T-helper 2 cell (primary cell): ENCODE measurements at regions not wholly inside any gene's neighbourhood (a gene's known extent, or its start where the extent isn't known, plus 50 kb on each side); places are given as distances from the start of the nearest gene placed in this dataset.
"Not testable (repeated sequence)": the region's sequence is repeated elsewhere in the genome, so short reads cannot be mapped to it uniquely, and the experiment has no call there.

Source experiments
- DNase-seq, 5 experiments: peaks; one replicate each; pipeline versions ENCODE4 v3.0.0 to v3.0.0-alpha.2; 2012 to 2022

DNA sequence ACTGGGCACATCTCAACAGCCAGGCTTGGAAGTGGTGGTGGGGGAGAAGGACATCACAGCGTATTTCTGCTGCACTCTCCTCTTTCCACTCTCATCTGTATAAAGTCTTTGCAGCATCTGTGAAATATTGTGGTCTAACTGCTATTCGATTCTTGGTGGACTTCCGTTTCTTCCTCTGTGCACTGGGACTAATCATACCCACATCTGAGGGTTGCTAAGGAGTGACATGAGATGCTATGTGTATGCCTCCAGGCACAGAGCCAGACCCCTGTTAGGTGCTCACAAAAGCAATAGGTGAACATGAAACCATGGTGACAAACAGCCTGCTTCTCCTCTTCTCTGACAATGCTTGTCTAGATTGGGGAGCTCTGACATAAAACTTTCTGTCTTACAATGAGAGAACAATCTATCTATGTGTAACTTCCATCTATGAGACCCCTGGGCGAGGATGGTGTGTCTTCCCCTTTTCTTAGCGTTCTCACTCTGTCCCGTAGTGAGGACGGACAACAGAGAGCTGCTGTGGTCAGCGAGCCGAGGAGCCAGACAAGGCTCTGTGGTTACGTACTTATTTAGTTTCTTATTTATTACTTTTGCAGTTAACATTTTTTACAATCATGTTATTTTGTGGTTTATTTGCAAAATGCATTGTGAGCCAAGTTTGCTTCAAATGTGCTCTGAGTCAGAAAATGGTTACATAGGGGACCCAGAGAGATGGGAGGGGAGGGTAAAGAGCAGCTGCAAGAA lies 196.7 kb upstream of the TPRG1 start:
- peak in 2 of 5 experiments; percentile 49 to 88 for DNase-seq

DNA sequence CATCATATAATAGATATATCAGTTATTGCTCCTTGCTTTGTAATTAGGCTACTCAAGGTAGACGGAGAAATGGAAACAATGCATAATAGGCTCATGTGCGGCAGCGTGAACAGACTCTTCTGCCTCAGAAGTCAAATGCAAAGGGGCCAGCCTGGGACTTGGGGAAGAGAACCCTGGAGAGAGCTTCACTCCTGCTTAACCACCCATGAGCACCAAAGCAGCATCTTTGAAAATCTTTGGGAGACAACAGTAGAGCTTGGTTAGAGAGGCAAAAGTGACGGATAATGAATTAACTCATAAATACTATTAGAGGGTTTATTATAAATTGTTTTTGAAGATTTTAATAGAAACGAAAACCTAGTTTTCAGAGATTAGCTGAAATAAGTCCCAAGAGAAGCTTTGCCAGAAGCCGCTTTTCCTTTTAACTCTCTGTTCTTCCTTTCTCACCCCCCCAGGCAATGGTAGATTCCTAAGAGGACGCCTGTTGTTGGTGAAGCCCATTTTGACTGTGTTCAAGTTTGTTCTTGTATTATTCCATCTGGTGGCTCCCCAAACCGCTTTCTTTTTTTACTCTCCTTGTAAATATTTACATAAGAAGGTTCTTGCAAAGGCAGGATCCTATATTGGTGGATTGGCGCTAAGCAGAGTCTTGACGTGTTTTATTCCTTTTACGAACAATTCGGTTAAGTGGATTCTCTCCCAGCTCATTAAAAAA lies 196.0 kb upstream of the TPRG1 start:
- no peak for DNase-seq

DNA sequence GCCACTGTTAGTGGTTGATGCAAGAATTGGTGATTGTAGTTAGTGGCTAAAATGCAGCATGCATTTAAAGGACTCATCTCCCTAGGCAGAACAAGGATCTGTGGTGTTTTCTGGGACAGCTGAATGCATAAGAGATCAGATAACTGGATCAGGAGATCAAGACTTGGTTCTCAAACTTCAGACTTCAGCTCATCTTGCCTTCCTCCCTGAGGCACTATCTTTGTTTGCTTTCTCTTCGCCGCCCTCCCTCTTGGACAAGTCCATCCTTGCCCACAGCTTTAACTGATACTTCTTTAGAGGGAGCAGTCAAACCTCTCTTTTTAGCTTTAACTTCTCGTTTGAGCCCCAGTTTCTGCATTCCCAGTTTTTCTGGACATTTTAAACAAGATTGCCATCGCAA lies 195.4 kb upstream of the TPRG1 start:
- DNase-seq = no peak

DNA sequence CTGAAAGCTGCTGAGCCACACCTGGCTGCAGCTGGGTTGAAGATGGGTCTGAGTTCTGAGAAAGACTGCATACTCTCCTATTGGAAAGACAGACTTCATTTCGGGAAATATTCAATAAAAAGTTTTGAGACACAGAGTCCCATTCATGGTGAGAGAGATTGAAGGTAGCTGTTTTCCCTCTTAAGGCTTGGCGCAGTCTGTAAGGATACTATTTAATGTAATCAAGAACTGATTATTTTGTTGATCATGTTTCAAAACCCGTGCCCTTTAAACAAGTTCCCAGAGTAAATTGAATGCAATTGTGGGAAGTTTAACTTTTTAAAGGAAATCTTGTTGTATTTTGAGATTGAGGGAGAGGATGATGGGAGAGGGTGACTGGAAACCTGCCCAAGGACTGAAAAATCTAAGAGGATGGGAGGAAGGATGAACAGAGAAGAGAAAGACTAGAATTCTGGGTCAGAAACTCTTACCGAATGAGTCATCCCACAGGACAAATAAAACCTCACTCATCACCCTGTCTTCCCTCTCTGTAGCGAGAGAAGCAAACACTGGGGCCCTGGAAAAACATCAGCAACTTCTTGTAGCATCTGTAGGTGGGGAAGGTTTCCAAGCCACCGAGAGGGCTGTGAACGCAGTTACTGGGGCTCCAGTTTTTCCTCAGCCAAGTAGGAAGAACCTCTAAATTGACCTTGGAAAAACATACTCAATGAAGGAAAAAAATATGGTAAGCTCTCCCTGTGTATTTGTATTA lies 193.2 kb upstream of the TPRG1 start:
- DNase-seq = no peak

DNA sequence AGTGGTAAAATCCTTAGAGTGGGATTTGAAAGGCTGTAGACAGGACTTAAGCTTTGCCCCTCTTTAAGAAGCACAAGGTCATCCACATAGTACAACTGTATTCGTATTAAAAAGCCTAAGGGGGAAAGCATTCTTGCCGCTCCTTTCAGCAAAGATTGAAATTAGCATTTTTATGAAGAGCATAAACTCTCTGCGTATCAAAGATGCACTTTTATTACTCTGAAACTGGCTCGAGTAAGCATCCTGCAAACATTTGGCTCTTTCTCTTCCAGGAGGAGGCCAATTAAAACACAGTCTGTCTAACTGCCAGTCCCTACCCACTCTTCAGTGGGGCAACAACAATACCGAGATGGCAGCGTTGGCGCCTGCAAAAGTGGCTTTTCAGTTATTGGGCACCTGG lies 192.5 kb upstream of the TPRG1 start:
- DNase-seq = no peak

DNA sequence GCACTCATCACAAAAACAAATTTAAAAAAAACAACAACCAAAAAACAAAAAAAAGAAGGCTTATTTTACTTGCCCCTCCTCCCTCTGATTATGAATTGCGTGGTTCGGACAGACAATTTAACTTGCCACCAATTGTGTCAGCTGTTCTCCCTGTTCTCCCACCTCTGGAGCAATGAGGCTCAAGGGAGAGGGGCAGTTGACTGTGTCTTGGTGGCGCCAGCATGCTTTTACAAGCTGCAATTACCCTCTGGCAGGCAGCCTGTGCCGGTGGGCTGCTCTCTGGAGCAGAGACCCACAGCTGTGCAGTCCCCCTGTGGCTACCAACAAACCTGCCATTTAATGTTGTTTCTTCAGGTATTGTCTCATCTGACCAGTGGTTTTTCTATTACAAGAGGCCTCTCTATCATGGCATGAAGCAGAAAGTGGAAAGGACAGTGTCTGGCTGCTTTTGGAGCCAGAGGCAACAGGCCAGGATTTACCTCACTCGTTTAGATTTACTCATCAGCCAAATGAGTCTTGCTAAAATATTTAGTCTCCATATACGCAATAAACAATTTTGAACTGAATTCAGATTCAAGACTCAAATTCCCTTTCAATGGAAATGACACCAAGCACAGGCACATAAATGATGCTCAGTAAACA lies 192.0 kb upstream of the TPRG1 start:
- DNase-seq = no peak

DNA sequence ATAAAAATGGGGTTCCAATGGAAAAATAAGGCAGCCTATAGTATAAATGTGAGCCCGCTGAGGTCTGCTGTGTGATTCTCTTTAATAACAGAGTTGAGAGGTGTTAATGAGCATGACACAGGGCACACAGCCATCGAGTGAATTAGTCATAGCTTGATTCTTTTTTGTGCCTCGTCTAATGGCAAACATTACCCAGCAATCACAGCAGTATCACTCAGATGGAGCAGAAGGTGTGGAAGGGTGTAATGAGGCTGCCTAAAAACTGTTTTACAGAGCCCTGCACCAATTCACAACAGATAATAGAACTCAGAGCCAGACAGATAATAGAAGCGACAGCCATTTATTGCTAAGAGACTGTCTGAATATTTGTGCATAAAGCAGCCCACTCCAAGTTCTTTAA lies 178.6 kb upstream of the TPRG1 start:
- no peak for DNase-seq

DNA sequence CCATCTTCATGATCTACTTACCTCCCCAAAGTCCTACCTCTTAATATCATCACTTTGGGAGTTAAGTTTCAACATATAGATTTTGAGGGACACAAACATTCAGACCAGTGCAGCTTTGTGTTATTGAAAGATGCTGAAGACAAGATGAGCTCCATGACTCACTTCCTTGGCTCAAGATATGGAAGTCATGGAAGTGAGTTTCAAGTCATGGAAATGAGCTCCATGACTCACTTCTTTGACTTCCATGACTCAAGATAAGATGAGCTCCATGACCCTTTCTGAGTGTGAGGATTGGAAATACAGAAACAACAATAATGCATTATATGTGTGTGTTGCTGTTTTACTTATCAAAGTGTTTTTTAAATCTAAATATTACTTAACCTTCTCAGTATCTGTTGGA lies 170.2 kb upstream of the TPRG1 start:
- no peak for DNase-seq

DNA sequence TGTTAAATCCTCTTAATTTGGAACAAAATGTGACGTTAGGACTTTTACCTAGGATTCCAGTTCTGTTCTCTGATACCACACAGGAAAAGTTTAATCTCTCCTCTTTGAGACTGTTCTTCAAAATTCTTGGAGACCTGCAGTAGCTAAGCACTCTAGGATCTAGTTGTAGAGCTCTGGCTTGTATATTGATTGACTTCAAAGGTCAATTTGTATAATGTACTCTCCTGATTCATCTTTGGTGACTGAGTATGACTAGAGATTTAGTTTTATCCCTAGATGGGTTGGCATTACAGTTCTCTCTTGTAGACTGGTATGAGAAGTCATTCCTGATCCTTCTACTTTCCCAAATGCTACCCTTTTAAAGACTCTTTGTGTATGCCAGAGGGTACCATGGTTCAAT lies 168.4 kb upstream of the TPRG1 start:
- DNase-seq = no peak

DNA sequence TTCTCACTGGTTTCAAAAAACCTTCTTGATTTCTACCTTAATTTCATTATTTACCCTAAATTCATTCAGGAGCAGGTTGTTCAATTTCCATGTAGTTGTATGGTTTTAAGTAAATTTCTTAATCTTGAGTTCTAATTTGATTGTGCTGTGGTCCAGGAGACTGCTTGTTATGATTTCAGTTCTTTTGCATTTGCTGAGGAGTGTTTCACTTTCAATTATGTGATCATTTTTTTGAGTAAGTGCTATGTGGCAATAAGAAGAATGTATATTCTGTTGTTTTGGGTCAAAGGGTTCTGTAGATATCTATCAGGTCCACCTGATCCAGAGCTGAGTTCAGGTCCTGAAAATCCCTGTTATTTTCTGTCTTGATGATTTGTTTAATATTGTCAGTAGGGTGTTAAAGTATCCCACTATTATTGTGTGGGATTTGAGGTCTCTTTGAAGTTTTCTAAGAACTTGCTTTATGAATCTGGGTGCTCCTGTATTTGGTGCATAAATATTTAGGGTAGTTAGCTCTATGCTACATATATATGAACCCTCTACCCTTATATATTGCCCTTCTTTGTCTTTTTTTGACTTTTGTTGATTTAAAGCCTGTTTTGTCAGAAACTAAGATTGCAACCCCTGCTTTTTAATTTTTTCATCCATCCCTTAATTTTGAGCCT lies 158.4 kb upstream of the TPRG1 start:
- peak in 1 of 5 experiments; percentile 70 for DNase-seq

DNA sequence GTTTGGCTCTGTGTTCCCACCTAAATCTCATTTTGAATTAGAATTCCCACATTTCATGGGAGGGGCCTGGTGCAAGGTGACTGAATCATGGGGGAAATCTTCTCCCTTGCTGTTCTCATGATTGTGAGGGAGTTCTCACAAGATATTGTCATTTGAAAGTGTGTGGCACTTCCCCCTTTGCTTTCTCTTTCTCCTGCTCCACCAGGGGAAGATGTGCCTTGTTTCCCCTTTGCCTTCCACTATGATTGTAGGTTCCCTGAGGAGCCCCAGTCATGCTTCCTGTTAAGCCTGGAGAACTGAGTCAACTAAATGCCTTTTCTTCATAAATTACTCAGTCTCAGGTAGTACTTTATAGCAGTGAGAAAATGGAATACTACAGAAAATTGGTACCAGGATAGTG lies 157.2 kb upstream of the TPRG1 start:
- DNase-seq = no peak

DNA sequence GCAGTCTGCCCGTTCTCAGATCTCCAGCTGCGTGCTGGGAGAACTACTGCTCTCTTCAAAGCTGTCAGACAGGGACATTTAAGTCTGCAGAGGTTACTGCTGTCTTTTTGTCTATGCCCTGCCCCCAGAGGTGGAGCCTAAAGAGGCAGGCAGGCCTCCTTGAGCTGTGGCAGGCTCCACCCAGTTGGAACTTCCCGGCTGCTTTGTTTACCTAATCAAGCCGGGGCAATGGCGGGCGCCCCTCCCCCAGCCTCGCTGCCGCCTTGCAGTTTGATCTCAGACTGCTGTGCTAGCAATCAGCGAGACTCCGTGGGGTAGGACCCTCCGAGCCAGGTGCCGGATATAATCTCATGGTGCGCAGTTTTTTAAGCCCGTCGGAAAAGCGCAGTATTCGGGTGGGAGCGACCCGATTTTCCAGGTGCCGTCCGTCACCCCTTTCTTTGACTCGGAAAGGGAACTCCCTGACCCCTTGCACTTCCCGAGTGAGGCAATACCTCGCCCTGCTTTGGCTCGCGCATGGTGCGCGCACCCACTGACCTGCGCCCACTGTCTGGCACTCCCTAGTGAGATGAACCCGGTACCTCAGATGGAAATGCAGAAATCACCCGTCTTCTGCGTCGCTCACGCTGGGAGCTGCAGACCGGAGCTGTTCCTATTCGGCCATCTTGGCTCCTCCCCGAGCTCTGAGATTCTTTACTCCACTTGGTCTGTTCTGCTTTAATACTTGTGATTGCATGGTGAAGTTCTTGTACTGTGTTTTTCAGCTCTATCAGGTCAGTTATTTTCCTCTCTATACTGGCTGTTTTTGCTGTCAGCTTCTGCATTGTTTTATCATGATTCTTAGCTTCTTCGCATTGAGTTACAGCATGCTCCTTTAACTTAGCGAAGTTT lies 148.9 kb upstream of the TPRG1 start:
- DNase-seq = not testable (repeated sequence)

DNA sequence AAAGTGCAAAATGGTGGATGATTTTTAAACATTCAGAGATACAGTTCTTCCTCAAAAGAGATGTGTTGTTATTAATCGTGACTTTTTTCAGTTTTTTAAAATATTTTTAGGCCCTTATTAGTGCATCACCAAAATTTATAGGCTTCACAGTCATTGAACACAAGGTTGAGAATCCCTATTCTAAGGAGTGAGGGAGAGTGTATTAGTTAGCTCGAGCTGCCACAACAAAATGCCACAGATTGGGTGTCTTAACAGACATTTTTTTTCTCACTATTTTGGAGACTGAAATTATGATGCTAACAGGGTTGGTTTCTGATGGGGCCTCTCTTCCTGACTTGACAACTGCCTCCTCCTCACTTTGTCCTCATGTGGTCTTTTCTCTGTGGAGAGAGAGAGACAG lies 145.9 kb upstream of the TPRG1 start:
- no peak for DNase-seq

DNA sequence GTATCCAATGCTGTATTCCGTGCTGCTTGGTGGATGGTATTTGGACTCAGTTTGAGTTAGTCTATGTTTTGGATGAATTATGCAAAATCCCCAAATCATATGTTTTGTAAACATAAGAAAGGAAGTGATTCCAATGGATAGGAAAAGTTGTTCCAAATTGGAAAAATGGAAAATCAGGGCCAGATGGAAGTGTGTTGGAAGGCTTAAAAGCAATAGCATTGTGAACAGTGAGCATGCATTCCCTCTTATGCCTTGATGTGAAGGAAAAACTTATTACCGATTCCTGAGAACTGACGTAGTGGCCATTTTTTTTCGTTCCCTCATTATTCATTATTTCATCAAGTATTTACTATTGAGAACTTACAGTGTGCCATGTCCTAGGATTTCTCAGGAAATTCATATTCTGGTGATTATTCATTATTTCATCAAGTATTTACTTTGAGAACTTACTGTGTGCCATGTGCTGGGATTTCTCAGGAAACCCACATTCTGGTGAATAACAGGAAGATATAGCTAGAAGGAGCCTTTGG lies 144.1 kb upstream of the TPRG1 start:
- DNase-seq = no peak

DNA sequence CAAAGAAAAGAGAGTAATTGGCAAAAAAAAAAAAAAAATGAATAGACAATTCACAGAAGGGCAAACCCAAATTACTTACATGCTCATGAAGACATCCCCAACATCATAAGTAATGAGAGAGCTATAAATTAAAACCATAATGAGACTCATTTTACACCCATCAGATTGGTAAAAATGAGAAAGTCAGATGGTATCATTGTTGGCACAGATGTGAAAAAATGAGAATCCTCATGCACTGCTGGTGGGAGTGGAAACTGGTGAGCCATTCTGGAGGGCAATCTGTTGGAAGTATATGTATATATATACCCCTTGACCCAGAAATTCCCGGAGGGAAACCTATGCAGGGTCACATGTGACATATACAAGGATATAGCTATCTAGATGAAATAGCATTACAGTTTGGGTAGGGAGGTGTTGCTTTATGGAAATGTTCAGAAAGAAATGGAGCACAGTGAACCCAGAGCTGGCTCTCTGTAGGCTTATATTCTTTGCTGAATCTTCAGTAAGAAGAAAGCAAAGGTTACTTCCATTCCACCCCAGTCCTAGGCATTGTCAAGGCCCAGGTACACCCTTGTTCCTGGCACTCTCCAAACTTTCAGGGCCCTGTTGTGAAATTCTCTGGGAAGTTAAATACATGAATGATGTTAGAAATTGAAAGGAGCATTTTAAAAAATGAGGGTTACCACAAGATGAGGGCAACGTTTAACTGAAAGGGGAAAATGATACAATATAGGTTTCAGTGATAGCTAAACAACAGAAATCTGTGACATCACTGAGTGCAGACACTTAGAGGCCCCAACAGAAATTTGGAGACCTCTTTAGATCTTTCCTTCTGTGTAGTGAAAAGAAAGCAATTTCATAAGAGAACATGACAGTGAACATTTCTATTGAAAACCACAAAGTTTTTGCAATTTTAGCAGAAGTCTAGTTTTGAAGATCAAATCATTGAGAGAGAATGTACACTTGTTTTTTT lies 132.7 kb upstream of the TPRG1 start:
- peak in 1 of 5 experiments; percentile 93 for DNase-seq

DNA sequence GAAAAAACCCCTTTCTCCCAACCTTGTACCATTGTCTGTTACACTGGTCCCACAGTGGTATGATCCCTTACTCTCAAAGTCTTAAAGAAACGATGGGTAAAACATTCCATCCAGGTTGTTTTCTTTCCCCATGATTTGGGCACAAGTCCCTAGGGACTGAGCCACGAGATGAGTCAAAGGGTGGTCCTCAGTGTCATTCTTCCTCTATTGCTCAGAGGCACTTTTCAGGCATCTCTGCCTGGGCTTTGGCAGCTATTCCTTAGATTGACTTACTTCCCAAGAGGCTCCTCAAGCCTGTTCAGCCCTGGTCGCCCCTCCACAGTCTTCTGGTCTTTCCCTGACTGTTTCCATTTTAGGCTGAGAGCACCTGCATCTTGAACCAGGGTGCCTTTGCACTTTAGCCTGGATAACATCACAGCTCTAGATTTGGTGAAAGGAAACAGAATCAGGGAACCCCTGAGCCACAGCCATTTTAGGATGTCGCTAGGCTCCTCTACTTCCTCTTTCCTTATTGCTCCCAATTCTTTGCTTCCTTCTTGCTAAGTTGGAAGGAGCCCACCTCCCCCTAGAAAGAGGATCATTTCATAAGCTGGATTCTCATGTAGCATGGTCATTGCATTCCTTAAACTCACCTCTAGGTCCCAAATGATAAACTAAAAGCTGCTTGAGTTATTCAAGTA lies 131.0 kb upstream of the TPRG1 start:
- no peak for DNase-seq

DNA sequence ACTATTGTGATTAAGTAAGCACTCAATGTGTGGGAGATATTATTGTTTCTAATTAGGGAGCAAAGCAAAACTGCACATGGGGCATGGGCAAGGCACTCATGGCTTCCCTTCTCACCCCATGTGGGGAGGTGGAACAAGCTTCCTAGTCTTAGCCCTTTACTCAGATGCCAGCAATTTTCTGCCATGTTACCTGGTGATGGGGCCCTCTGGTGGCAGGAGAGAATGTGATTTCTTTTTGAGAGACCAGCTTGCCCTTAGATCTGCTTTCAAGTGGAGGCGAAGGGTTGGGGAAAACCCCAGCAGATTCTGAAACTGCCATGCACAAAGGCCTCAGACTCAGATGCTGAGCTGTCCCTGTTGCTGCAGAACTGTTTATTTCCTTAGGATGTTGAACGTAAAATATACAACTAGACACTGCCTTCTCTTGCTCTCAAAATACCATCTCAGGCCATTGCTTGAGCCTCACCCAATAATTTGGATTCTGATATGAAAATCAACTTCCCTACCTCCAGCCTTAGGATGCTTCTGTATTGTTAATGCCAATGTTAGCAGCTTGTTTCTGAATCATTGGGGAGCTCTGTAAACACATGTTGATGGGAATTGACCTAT lies 130.2 kb upstream of the TPRG1 start:
- peak in 4 of 5 experiments; percentile 44 to 96 (median 54) for DNase-seq

DNA sequence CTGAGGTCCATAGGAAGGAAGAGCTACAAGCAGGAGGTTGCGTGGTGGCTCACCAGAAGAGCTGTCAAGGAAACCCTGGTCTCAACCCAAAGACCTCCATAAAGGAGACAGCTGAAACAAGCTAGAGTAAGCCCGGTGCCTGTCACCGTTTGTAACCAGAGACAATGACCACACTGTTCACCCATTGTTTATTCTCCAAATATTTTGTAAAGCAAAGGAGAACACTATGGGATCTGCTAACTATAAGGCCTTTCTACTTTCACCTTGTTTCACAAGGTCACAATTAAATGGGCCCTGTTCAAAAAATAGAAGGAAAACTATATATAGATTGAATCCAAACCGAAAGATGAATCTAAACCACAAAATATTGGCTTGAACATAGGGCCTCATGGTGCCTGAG lies 128.9 kb upstream of the TPRG1 start:
- no peak for DNase-seq
